ENCODE measurements at regions not wholly inside any gene's neighbourhood (a gene's known extent, or its start where the extent isn't known, plus 50 kb on each side); places are given as distances from the start of the nearest gene placed in this dataset.
A peak's percentile ranks its signal among the peaks of the same experiment; 100 is the strongest.

- no peak for DNase-seq (ENCODE audit: low spot score)
Observed at GRCh38 chr1:190540366-190540765, 62.7 kb upstream of the BRINP3 start.

GRCh38 chr1:190551638-190552037 is 74.0 kb upstream of the BRINP3 start:
- no peak for DNase-seq (ENCODE audit: low spot score)

DNA sequence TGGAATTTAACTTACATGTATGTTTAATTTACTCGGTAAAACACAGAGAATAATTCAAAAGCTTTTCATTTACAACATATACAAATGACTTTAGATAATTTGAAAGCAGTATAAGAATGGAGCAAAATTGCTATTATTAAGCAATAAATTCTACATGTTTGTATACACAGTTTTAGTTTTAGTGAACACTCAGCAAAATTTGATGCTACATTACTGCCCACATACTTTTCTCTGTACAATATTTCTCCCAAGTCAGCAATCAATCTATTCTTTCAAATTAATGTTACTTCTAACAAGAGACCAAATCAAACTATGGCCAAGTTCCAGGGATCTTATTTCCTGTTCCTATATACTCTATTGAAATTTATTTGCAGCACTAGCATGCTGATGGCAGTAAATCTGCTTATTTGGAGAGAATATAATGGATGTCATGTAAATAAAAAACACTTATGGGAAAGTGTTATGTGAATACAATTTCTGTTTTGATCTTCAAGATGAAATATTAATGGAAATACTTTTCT is 82.6 kb upstream of the BRINP3 start:
- no peak for DNase-seq (ENCODE audit: low spot score)

- DNase-seq (ENCODE audit: low spot score): no peak
Observed at GRCh38 chr1:190563230-190563629, 85.6 kb upstream of the BRINP3 start.

DNA sequence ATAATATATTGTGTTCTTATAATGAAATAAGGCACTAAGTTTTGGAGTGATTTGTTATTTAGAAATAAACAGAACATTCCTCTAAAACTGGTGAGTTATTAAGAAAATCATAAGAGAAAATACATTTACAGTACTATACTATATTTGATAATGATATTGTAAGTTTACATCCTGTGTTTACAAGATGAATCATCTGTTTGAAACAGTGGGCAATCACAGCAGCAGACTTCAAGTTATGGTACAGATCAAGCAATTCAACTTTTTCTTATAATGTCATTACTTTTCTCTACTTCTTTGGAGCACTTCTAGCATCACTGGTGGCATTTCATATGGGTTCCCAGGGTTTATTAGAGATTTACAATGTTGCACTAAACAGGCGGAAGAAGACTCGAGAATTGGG is 86.5 kb upstream of the BRINP3 start:
- DNase-seq (ENCODE audit: low spot score): no peak

- no peak for DNase-seq (ENCODE audit: low spot score)
Observed at GRCh38 chr1:190578017-190578416, 100.4 kb upstream of the BRINP3 start.

- DNase-seq (ENCODE audit: low spot score): no peak
Observed at GRCh38 chr1:190578526-190578925, 100.9 kb upstream of the BRINP3 start.

DNA sequence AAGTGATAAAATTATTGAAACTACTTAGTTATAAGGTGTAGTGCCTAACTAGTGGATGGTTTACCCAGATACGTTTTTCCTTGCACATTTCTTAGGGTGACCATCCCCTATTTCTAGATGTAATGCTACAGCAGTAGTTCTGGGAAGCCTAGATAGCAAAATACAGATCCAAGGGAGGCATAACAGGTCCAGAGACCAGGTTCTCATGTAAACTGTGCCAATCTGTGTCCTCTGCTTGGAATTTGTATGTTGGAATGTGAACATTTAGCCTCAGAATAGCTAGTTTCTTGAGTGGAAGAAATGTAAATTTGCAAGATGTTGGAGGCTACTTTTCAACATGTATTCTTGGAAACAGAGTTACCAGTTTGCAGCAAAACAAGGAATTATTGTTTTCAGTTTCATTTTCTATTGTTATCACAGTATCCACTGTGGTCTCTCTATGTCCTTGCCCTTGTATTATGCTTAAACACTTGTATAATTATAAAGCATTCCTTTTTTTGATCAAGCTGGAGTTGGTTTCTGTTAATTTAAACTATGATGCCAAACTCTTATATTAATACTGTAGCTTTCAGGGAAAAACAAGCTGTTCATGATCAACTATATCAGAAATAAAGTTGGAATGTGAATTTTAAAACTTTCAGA is 102.0 kb upstream of the BRINP3 start:
- DNase-seq (ENCODE audit: low spot score): peak; percentile 7

- DNase-seq (ENCODE audit: low spot score): no peak
Observed at GRCh38 chr1:190583862-190584261, 106.2 kb upstream of the BRINP3 start.

- no peak for DNase-seq (ENCODE audit: low spot score)
Observed at GRCh38 chr1:190588424-190588823, 110.8 kb upstream of the BRINP3 start.

GRCh38 chr1:190595438-190595837 is 117.8 kb upstream of the BRINP3 start:
- DNase-seq (ENCODE audit: low spot score): no peak

DNA sequence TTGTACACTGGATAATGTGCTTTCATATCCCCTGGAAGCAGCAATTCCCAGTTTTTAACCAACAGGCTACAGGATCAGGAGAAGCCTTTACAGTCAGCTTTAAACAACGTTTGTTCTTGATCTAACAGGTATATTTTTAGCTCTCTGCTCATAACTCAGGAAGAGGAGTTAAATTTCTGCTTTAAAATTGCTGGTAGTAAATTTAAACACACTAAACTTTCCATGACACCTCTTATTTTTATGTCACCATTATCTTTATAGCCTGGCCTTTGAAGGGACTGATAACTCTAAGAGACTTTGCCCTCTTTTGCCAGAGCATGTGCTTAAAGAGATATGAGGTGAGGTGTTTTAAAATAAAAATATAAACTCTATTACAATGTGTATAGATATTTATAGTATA is 119.6 kb upstream of the BRINP3 start:
- no peak for DNase-seq (ENCODE audit: low spot score)

DNA sequence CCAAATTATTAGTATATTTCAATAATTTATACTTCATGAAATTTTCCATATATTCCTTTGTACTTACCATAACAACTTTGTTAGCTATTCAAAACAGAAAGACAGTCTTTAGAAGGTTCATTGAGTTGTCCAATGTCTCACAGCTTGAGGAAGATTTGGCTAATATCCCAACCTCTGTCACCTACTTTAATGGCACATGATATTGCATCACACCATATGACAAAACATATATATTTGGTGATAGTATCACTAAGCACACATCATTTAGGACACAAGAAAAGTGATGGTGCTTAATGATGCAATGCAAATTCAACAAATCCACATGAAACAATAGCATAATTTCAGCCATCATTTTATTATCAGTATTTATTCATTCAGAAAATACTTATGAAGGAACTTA is 122.0 kb upstream of the BRINP3 start:
- DNase-seq (ENCODE audit: low spot score): no peak

DNA sequence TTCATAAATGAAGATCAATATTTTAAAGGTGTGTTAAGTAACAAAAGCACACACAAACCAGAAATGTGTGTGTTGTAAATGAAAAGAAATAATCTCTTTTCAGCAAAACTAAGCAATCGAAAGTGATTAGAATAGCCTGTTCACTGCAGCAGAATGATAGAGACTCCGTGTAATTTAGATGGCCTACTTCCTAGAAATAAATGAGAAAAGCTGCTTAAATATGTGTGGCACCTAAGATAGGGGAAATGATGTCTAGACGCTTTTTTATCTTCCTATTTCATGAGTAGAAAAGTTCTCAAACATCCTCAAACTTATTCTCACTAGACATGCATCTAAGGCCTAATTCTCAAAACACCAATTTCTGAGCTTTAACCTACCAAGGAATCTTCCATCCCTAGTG is 124.7 kb upstream of the BRINP3 start:
- DNase-seq (ENCODE audit: low spot score): no peak

DNA sequence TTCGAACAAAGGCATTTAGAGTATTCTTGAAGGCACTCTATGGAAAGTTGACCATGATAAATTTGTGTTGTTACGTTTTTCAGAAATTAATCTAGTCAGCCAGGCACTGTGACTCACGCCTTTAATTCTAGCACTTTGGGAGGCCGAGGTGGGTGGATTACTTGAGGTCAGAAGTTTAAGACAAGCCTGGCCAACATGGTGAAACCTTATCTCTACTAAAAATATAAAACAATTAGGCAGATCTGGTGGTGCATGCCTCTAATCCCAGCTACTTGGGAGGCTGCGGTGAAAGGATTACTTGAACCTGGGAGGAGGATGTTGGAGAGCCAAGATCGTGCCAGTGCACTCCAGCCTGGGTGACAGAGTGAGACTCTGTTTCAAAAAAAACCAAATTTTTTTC is 130.6 kb upstream of the BRINP3 start:
- no peak for DNase-seq (ENCODE audit: low spot score)

- no peak for DNase-seq (ENCODE audit: low spot score)
Observed at GRCh38 chr1:190615818-190616217, 138.2 kb upstream of the BRINP3 start.

GRCh38 chr1:190616235-190616634 is 138.6 kb upstream of the BRINP3 start:
- no peak for DNase-seq (ENCODE audit: low spot score)

DNA sequence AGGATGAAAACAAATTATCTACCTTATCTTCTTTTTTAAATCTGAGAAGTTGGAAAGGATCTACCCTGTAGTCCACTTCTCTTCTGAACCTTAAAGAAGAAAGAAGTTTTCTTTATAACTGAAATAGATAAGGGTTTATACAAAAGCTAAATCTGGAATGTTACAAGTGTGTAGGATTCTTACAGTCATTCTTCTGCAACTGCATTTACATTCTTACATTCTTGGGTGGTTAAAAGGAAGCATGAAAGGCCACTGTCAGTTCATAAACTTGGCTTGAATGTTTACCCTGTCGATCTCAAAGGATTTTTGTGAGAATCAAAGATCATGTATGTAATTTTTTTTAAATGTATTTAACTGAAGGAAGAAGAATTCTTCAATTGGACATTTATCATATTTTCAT is 142.1 kb upstream of the BRINP3 start:
- DNase-seq (ENCODE audit: low spot score): no peak

- DNase-seq (ENCODE audit: low spot score): no peak
Observed at GRCh38 chr1:190633488-190633887, 155.8 kb upstream of the BRINP3 start.

DNA sequence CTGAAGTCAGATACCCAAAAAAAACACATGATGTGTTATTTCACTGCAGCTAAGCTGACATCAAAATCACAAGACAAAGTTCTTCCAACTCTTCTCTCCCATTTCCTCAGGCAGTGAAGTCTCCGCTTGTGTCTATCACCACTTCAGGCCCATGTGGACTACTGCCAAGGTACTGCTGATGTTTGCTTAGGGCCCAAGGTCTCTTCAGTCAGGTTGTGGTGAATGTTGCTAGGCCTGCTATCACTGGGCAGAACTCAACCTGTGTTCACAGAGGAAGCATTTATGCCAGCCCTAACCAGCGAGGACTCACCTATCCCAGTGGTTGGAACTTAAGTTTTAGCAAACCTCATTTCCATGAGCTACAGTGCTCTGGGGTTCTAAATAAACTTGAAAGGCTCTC is 156.5 kb upstream of the BRINP3 start:
- no peak for DNase-seq (ENCODE audit: low spot score)

DNA sequence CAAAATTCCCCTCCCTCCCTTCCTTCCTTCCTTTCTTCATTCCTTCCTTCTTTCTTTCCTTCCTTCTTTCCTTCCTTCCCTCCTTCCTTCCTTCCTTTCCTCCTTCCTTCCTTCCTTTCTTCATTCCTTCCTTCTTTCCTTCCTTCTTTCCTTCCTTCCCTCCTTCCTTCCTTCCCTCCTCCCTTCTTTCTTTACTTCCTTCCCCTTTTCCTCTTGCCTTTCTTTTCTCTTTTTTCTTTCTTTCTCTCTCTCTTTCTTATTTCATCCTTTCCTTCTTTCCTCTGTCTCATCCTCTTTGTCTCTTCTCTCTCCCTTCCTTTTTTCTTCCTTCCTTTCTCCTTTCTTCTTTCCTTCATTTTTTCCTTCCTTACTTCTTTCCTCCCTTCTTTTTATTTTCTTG is 171.9 kb upstream of the BRINP3 start:
- DNase-seq (ENCODE audit: low spot score): no peak

- DNase-seq (ENCODE audit: low spot score): peak; percentile 28
Observed at GRCh38 chr1:190658907-190659306, 181.2 kb upstream of the BRINP3 start.

- no peak for DNase-seq (ENCODE audit: low spot score)
Observed at GRCh38 chr1:190663962-190664361, 186.3 kb upstream of the BRINP3 start.

DNA sequence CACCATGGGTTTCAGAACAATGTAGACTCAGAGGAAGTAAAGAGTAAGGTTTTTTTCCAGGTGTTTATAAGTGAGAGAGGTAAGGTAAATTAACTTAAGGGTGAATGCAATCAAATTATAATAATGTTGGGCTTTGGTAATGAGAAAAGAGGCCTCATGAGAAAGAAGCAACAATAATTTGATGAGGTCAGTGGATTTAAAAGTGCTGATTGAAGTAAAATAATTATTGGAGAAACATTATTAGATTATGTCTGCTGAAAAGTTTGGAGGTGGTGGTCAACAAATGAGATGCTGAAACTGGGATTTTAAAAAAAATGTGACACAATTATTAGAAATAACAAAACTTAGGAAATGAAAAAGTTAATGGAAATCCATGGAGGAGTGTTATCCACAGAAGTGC is 187.4 kb upstream of the BRINP3 start:
- DNase-seq (ENCODE audit: low spot score): no peak
